Caco-2 (cell line): ENCODE measurements at regions not wholly inside any gene's neighbourhood (a gene's known extent, or its start where the extent isn't known, plus 50 kb on each side); places are given as distances from the start of the nearest gene placed in this dataset.
A peak's percentile ranks its signal among the peaks of the same experiment; 100 is the strongest.
"Not testable (repeated sequence)": the region's sequence is repeated elsewhere in the genome, so short reads cannot be mapped to it uniquely, and the experiment has no call there.

Experiments used
- BruUV-seq: library from RNA; stranded (reverse); fragments of 400-500 nt; replicated peaks from 2 replicates; lab custom pipeline; 2021; lab: Mats Ljungman, UMichigan
- CTCF ChIA-PET: fragments of 300-600 bp; sonication (Branson Sonifier 250); formaldehyde crosslinking; loops from one replicate; lab custom pipeline; 2022; ENCODE audit warnings: antibody characterized with exemption; lab: Charles Lee
- POLR2A ChIA-PET: fragments of 300-600 bp; sonication (Branson Sonifier 250); formaldehyde crosslinking; loops from one replicate; lab custom pipeline; 2022; ENCODE audit warnings: antibody characterized with exemption; lab: Charles Lee
- DNase-seq, 2 experiments: peaks; one replicate each; pipeline versions ENCODE4 v3.0.0 to v3.0.0-alpha.2; 2020 to 2022
- H3K27me3 ChIP-seq: replicated peaks from 2 replicates; pipeline ENCODE4 v1.6.0; 2011; ENCODE audit warnings: low read length; ENCODE audit not compliant: control insufficient read depth, insufficient read depth
- H3K36me3 ChIP-seq: 2 replicates; pipeline ENCODE4 v1.5.1; 2011; ENCODE audit warnings: low read length; ENCODE audit not compliant: control insufficient read depth, insufficient read depth
- H3K4me1 ChIP-seq: fragments of 250-450 bp; sonication (Bioruptor Pico); 2 replicates; pipeline ENCODE4 v1.5.1; 2020; ENCODE audit warnings: mild to moderate bottlenecking
- H3K4me3 ChIP-seq: 2 replicates; pipeline ENCODE4 v1.5.1; 2011; ENCODE audit warnings: low read depth, mild to moderate bottlenecking, control low read depth, low read length
- H3K9me3 ChIP-seq: fragments of 250-450 bp; sonication (Bioruptor Pico); 2 replicates; pipeline ENCODE4 v1.5.1; 2020; ENCODE audit warnings: mild to moderate bottlenecking, moderate library complexity
- H3K27ac Mint-ChIP-seq: one replicate; pipeline ENCODE4 v1.8.0; 2022; ENCODE audit warnings: mixed read lengths; ENCODE audit not compliant: unreplicated experiment
- H3K27me3 Mint-ChIP-seq: one replicate; pipeline ENCODE4 v1.8.0; 2022; ENCODE audit warnings: mixed read lengths; ENCODE audit not compliant: insufficient read depth, unreplicated experiment
- H3K36me3 Mint-ChIP-seq: one replicate; pipeline ENCODE4 v1.8.0; 2022; ENCODE audit warnings: mild to moderate bottlenecking, mixed read lengths; ENCODE audit not compliant: insufficient read depth, unreplicated experiment
- H3K4me1 Mint-ChIP-seq: one replicate; pipeline ENCODE4 v1.8.0; 2022; ENCODE audit warnings: low read depth, mixed read lengths; ENCODE audit not compliant: unreplicated experiment
- H3K4me3 Mint-ChIP-seq: one replicate; pipeline ENCODE4 v1.8.0; 2022; ENCODE audit warnings: mild to moderate bottlenecking, moderate library complexity, mixed read lengths; ENCODE audit not compliant: unreplicated experiment
- H3K9me3 Mint-ChIP-seq: one replicate; pipeline ENCODE4 v1.8.0; 2022; ENCODE audit warnings: mixed read lengths; ENCODE audit not compliant: unreplicated experiment
- intact Hi-C: fragments of 100-400 bp; cut with micrococcal nuclease; formaldehyde crosslinking; loops from one replicate; pipeline ENCODE4 v1.10.0; 2022; ENCODE audit not compliant: unreplicated experiment
- TF ChIP-seq, protein P1 (sequence below), 2 experiments: fragments of 200-600 bp in 1 of 2; IDR thresholded peaks; 1 replicate in 1 of 2; 2 replicates in 1 of 2; pipeline versions ENCODE4 v1.5.1 to v1.8.0; 2011 to 2022; ENCODE audit warnings: antibody characterized with exemption in 1 of 2, control low read depth in 1 of 2, inconsistent platforms in 1 of 2, low read depth in 1 of 2, low read length in 1 of 2, mild to moderate bottlenecking in 1 of 2, moderate library complexity in 1 of 2; ENCODE audit not compliant: insufficient read depth in 1 of 2, severe bottlenecking in 1 of 2, unreplicated experiment in 1 of 2

DNA sequence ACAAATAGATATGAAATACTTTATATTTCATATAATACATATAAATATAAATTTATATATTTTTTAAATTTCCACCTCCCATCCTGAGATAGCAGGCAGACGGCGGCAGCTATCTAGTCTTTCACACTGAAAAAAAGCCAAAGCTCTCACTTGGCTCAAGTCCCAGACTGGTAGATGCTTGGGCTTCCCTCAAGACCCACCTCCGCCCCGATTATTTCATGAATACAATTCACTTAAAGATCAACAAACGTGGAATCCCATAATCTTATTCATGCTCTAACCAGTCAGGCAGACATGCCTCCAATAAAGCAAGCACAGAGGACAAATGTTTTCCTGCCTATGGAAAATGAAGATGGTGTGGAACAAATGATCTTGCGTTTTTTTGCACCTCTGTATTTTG, 275.9 kb upstream of the NR2F2 start:
- no peaks in the 10 kb centered on the region for H3K27me3 Mint-ChIP-seq
- H3K4me3 Mint-ChIP-seq: no peak overlapping the region
- CTCF ChIA-PET: no interaction called here
- H3K27ac Mint-ChIP-seq: peak overlapping the region; percentile 86
- Histone ChIP-seq H3K4me3 (no peak overlapping the region), H3K4me1 (peaks cover 50% of the 10 kb centered on the region), H3K9me3 (peaks cover 4% of the 10 kb centered on the region; the same call in 1 of the 2 replicates), H3K36me3 (no peaks in the 10 kb centered on the region), H3K27me3 (no peaks in the 10 kb centered on the region)
- peaks cover 5% of the 10 kb centered on the region for H3K36me3 Mint-ChIP-seq
- H3K4me1 Mint-ChIP-seq: peaks cover 12% of the 10 kb centered on the region
- no peaks in the 10 kb centered on the region for H3K9me3 Mint-ChIP-seq
- TF ChIP-seq, protein P1, sequence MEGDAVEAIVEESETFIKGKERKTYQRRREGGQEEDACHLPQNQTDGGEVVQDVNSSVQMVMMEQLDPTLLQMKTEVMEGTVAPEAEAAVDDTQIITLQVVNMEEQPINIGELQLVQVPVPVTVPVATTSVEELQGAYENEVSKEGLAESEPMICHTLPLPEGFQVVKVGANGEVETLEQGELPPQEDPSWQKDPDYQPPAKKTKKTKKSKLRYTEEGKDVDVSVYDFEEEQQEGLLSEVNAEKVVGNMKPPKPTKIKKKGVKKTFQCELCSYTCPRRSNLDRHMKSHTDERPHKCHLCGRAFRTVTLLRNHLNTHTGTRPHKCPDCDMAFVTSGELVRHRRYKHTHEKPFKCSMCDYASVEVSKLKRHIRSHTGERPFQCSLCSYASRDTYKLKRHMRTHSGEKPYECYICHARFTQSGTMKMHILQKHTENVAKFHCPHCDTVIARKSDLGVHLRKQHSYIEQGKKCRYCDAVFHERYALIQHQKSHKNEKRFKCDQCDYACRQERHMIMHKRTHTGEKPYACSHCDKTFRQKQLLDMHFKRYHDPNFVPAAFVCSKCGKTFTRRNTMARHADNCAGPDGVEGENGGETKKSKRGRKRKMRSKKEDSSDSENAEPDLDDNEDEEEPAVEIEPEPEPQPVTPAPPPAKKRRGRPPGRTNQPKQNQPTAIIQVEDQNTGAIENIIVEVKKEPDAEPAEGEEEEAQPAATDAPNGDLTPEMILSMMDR (IDR thresholded peaks at IDR 0.05; ENCODE audit: insufficient read depth in 1 of 2, low read depth in 1 of 2, low read length in 1 of 2, severe bottlenecking in 1 of 2, unreplicated experiment in 1 of 2): no peak
- intact Hi-C loops: loop anchor here (1.0 to 5.0 kb wide), 4 partner anchors 10 to 213 kb away; no protein-coding TSS in a partner anchor
- DNase-seq: no peak
- BruUV-seq: no TSS peak
- POLR2A ChIA-PET: interaction anchor here (0.9 kb wide), 1 partner anchor 8 kb away, joined by 3 read pairs; no protein-coding TSS in a partner anchor

DNA sequence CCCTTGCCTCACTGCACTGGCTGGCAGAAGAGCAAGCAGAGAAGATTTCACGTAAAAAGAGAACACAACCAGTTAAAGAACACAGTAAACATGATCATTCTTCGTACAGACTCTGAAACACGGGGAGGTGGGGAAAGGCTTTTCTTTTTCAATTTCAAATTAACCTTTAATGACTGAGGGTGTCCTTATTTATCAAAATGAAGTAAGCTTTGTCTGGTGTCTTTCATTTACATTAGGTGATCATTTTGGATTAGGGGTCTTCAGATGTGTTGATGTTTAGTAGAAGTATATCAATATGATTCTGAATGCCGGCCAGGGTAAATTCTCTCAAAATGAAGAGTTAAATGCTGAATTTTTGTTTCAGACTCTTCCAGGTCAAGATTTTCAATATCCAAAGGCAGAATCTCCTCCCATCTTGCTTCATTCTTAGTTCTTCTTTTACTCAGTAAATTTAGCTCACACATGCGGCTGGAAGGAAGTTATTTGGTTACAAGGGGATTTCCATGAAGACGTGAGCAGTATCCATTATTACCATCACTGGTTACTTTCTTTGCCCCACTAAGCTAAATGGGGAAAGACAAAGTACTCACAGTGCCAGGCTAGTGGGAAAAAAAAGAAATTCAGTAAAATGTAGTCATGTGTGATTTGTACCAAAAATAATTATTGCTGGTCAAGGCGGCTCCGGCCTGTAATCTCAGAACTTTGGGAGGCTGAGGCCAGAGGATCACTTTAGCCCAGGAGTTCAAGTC, 272.2 kb upstream of the NR2F2 start:
- Mint-ChIP-seq H3K27me3 (no peaks in the 10 kb centered on the region), H3K27ac (no peak overlapping the region), H3K4me1 (peaks cover 9% of the 10 kb centered on the region), H3K36me3 (peaks cover 6% of the 10 kb centered on the region), H3K9me3 (peaks cover 8% of the 10 kb centered on the region), H3K4me3 (no peak overlapping the region)
- no peaks in the 10 kb centered on the region for H3K36me3 ChIP-seq
- no TSS peak for BruUV-seq
- TF ChIP-seq, protein P1 (IDR thresholded peaks at IDR 0.05; ENCODE audit: insufficient read depth in 1 of 2, low read depth in 1 of 2, low read length in 1 of 2, severe bottlenecking in 1 of 2, unreplicated experiment in 1 of 2): no peak
- peaks cover 4% of the 10 kb centered on the region; the same call in 1 of the 2 replicates for H3K9me3 ChIP-seq
- ChIA-PET POLR2A (no interaction called here), CTCF (no interaction called here)
- no peaks in the 10 kb centered on the region for H3K27me3 ChIP-seq
- no peak for DNase-seq
- intact Hi-C loops: no loop called here
- peaks cover 19% of the 10 kb centered on the region for H3K4me1 ChIP-seq
- no peak overlapping the region for H3K4me3 ChIP-seq

DNA sequence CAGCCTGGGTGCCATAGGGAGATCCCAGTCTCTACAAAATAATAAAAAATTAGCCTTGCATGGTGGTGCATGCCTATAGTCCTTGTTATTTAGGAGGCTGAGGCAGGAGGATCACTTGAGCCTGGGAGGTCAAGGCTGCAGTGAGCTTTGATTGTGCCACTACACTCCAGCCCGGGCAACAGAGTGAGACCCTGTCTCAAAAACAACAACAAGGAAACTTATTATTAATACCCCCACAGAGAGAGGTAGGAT, 271.7 kb upstream of the NR2F2 start:
- BruUV-seq: not testable (repeated sequence)

DNA sequence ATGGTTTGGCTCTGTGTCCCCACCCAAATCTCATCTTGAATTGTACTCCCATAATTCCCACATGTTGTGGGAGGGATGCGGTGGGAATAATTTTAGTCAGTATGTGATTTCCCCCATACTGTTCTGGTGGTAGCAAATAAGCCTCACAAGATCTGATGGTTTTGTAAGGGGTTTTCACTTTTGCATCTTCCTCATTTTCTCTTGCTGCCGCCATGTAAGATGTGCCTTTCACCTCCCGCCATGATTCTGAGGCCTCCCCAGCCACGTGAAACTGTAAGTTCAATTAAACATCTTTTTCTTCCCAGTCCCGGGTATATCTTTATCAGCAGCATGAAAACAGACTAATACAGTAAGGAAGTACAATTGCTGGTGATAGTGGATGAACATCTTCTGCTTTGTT, 269.9 kb upstream of the NR2F2 start:
- BruUV-seq, H3K4me3 Mint-ChIP-seq, CTCF ChIA-PET, H3K36me3 ChIP-seq, DNase-seq, H3K27me3 ChIP-seq, H3K27ac Mint-ChIP-seq, POLR2A ChIA-PET, H3K4me3 ChIP-seq, H3K27me3 Mint-ChIP-seq: not testable (repeated sequence)
- peaks cover 18% of the 10 kb centered on the region for H3K36me3 Mint-ChIP-seq
- H3K9me3 Mint-ChIP-seq: peaks cover 22% of the 10 kb centered on the region
- H3K9me3 ChIP-seq: peaks cover 14% of the 10 kb centered on the region
- H3K4me1 ChIP-seq: peaks cover 25% of the 10 kb centered on the region
- intact Hi-C loops: loop anchor here (5.0 kb wide), 1 partner anchor 62 kb away; no protein-coding TSS in a partner anchor
- H3K4me1 Mint-ChIP-seq: peaks cover 18% of the 10 kb centered on the region

More for the DNA sequence above, 271.7 kb upstream of the NR2F2 start:
- H3K36me3 Mint-ChIP-seq, H3K27ac Mint-ChIP-seq, H3K4me3 Mint-ChIP-seq, POLR2A ChIA-PET, H3K9me3 ChIP-seq, H3K27me3 Mint-ChIP-seq, CTCF ChIA-PET, H3K27me3 ChIP-seq, H3K36me3 ChIP-seq, intact Hi-C loops, DNase-seq, H3K4me3 ChIP-seq: not testable (repeated sequence)
- Mint-ChIP-seq H3K4me1 (peaks cover 11% of the 10 kb centered on the region), H3K9me3 (peaks cover 11% of the 10 kb centered on the region)
- peaks cover 14% of the 10 kb centered on the region for H3K4me1 ChIP-seq
